GM12878 (cell line): ENCODE measurements at regions not wholly inside any gene's neighbourhood (a gene's known extent, or its start where the extent isn't known, plus 50 kb on each side); places are given as distances from the start of the nearest gene placed in this dataset.

Experiments
- HDAC2 ChIP-seq: fragments of 200-600 bp; sonication (generic); IDR thresholded peaks from 2 replicates; pipeline ENCODE4 v1.6.1; 2017
- POLR2AphosphoS5 ChIP-seq: IDR thresholded peaks from 2 replicates; pipeline ENCODE4 v1.6.1; 2011; ENCODE audit warnings: mild to moderate bottlenecking, low read length, inconsistent platforms
- TF ChIP-seq, protein P1 (sequence below), 3 experiments: IDR thresholded peaks in 2 of 3; conservative IDR thresholded peaks in 1 of 3; 2 replicates each; pipeline ENCODE4 v1.5.1; 2011; ENCODE audit warnings: low read depth in 3 of 3, low read length in 3 of 3, mild to moderate bottlenecking in 3 of 3, control low read depth in 2 of 3, moderate library complexity in 2 of 3, inconsistent platforms in 1 of 3, mixed read lengths in 1 of 3; ENCODE audit not compliant: control insufficient read depth in 2 of 3, insufficient read depth in 1 of 3; ENCODE audit errors: extremely low read depth in 1 of 3

DNA sequence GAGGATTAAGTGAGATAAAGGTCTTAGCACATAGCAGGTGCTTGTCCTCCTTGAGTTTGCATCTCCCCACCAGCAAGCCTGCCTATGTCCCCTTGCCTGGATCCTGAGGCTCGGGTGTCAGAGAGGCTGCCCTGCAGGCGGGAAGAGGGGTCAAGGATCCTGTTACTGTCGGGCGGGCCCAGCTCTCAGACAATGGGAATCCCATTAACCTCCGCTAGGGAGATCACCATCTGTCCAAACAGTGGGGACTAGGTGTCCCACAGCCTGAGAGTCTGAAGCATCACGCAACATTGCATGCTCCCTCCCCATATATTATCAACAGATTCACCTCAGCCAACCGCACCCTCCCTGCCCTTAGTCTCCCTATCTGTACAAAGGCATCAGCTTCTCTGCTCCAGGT lies 151.4 kb downstream of the FBLN2 start:
- TF ChIP-seq, protein P1, sequence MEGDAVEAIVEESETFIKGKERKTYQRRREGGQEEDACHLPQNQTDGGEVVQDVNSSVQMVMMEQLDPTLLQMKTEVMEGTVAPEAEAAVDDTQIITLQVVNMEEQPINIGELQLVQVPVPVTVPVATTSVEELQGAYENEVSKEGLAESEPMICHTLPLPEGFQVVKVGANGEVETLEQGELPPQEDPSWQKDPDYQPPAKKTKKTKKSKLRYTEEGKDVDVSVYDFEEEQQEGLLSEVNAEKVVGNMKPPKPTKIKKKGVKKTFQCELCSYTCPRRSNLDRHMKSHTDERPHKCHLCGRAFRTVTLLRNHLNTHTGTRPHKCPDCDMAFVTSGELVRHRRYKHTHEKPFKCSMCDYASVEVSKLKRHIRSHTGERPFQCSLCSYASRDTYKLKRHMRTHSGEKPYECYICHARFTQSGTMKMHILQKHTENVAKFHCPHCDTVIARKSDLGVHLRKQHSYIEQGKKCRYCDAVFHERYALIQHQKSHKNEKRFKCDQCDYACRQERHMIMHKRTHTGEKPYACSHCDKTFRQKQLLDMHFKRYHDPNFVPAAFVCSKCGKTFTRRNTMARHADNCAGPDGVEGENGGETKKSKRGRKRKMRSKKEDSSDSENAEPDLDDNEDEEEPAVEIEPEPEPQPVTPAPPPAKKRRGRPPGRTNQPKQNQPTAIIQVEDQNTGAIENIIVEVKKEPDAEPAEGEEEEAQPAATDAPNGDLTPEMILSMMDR (IDR thresholded peaks at IDR 0.05 in 2 of 3, conservative IDR thresholded peaks at IDR 0.05 in 1 of 3; ENCODE audit: control insufficient read depth in 2 of 3, extremely low read depth in 1 of 3, insufficient read depth in 1 of 3, low read depth in 3 of 3, low read length in 3 of 3) = no peak
- TF ChIP-seq HDAC2 = no peak
- no peak for TF ChIP-seq POLR2AphosphoS5
